ACHN (cell line): ENCODE measurements at regions not wholly inside any gene's neighbourhood (a gene's known extent, or its start where the extent isn't known, plus 50 kb on each side); places are given as distances from the start of the nearest gene placed in this dataset.
A peak's percentile ranks its signal among the peaks of the same experiment; 100 is the strongest.
"Not testable (repeated sequence)": the region's sequence is repeated elsewhere in the genome, so short reads cannot be mapped to it uniquely, and the experiment has no call there.

Experiments used
- DNase-seq: peaks from one replicate; pipeline ENCODE4 v3.0.0-alpha.2; 2015
- in situ Hi-C: cut with HindIII; loops from 2 replicates; pipeline ENCODE4 v1.10.0; 2017; ENCODE audit warnings: low sequenced_read_pairs, low pct_ligation_motif_present, low pct_unique_long_range_greater_than_20kb

DNA sequence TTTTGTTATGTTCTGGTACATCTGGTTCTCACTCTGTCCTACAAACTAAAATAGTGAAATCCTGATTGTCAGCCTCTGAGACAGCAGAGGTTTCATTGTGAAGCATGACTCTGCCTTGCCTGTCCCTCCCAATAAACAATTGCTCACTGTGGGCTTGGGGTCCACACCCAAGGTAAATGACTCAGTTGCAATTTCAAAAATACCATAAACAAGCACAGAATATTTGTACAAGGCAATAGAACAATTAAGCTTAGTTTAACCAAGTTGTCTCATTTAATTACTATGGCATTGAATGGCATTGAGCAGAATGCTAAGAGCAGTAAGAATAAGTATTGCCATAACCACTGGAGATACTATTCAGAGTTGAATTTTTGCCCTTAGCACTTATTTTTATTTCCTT is 353.6 kb downstream of the SPRY2 start:
- in situ Hi-C loops = no loop called here
- no peak for DNase-seq

DNA sequence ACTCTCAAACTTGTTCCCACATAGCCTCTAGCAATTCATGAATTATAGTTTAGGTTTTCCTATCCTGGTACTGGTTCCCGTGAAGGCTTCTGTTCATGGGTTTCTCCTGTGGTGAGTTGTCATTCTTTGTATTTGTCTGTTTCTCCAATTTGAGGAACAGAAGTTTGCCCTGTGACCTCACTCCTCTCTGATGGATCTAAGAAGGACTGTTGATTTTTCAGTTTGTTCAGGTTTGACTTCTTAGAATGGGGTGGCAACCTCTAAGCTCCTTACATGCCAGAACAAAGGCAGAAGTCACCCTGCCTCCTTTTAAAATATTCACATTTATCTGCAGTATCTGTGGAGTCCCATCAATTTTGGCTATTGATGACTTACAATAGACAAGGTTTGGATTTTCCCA is 354.0 kb downstream of the SPRY2 start:
- in situ Hi-C loops = no loop called here

DNA sequence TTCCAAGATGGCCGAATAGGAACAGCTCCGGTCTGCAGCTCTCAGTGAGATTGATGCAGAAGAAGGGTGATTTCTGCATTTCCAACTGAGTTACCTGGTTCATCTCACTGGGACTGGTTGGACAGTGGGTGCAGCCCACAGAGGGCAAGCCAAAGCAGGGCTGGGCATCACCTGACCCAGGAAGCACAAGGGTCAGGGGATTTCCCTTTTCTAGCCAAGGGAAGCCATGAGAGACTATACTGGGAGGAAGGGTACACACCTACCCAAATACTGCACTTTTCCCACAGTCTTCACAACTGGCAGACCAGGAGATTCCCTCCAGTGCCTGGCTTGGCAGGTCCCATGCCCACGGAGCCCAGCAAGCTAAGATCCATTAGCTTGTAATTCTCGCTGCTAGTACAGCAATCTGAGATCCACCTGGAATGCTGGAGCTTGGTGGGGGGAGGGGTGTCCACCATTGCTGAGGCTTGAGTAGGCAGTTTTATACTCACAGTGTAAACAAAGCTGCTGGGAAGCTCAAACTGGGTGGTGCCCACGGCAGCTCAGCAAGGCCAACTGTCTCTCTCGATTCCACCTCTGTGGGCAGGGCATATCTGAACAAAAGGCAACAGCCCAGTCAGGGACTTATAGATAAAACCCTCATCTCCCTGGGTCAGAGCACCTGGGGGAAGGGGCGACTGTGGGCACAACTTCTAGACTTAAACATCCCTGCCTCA is 365.8 kb downstream of the SPRY2 start:
- in situ Hi-C loops = not testable (repeated sequence)

More for the DNA sequence above, 354.0 kb downstream of the SPRY2 start:
- DNase-seq = no peak

DNA sequence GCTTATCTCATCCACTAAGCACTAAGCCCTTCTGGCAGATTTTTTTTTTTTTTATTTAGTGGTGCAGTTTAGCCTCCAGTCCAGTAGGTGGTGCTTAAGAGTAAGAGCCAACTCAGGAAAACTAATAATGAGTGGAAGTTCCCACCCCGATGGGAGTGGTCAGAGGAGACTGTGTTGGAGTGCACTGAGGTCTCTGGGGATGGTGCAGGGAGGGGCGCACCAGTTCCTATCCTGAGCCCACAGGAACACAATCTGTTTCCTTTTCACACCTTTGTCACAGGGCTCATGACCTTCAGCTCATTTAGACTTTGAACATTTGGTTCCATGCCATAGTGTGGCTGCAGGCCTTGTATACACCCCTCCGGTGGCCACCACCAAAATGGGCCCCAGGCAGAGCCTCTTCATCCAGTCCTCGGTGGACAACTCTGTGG is 367.4 kb downstream of the SPRY2 start:
- in situ Hi-C loops = no loop called here
- peak; percentile 19 for DNase-seq

More for the DNA sequence above, 365.8 kb downstream of the SPRY2 start:
- DNase-seq = not testable (repeated sequence)

DNA sequence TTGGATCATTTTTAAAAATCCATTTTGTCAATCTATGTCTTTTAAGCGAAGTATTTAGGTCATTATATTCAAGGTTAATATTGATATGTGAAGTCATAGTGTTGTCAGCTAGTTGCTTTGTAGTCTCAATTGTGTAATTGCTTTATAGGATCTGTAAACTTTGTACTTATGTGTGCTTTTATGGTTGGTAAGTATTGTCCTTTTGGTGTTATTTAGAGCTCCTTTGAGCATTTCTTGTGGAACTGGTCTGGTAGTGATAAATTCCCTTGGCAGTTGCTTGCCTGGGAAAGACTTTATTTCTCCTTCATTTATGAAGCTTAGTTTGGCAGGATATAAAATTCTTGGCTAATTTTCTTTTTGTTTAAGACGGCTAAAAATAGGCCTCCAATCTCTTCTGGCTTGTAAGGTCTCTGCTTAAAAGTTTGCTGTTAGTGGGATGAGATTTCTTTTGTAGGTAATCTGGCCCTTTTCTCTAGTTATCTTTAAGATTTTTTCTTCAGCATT is 368.8 kb downstream of the SPRY2 start:
- DNase-seq = no peak
- in situ Hi-C loops = no loop called here

DNA sequence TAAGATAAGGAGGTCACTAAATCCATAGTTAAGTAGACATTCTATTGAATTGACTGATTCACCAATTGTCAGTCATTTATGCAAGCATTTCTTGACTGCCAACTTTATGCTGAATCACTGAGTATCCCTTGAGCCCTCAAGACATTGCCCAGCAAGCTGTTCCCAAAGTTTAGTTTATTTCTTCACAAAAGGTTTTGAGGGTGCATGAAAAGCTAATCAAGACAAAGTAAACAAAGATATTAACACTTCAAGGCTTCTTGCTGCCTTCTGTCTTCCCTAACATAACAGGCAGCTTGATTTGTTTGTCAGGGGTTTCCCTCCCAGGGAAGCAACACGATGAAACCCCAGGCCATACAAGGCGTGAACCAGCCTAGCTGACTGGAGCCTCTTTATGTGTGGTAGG is 374.4 kb downstream of the SPRY2 start:
- in situ Hi-C loops = no loop called here
- no peak for DNase-seq

DNA sequence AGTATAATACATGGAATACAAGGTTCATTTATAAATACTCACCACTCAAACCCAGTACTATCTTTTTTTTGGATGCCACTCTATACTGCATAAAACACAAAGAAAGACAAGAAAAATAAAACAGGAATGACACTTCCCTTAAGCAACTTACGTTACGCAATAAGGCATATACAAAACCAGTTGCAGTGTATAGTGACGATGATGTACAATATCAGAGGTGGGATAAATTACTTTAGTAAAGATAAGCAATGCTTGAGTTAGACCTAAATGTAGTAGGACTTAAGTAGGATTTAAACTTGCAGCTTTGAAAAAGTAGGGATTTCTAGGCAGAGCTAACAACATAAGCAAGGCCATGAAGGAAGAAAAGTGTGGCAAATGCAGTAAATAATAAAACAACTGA is 374.9 kb downstream of the SPRY2 start:
- DNase-seq = no peak

DNA sequence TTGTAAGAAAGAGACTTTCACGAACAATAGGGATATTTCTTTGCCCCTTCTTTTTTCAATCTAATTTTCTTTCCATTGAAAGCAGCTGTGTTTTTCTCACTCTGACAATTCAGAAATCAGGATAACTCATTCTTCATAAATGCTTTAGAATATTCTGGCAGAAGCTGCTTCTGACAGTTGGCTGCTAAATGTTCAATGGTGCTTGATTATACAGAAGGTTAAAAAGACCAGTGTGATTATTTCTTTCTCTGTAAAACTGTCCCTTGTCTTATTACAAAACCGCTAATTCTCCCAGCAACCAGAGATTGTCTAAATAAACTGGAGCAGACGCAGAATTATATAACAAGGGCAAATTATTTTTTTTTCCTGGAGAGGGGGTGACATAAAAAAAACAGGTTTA is 394.4 kb downstream of the SPRY2 start:
- no peak for DNase-seq
- in situ Hi-C loops = no loop called here

More for the DNA sequence above, 374.9 kb downstream of the SPRY2 start:
- in situ Hi-C loops = no loop called here

DNA sequence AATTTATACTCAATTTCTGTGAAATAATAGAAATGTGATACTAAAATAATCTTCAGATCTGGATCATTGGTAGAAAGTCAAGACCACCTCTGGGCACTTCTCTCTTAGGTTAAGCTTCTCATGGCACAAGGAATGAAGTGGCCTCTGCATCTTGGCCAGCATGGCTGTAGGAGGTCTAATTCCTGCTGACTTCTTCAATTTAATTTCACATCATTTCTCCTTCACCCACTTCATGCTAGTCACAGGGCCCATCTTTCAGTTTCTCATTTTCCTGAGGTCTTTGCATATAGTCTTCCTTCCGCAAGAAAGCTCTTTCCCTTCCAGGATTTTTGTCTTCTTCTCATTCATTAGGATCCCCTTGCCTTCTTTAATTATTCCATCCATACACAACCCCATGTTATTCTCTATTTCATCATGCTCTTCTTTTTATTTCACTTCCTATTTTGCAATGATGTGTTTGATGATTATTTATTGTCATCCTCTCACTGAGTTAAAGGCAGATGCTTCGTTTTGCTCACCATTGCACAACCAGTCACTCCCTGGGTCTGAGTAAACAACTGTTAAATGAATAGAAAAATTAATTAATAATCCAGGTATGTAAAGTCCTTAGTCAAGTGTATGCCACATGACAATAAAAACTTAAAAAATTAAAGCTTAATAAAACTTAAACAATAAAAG is 397.4 kb downstream of the SPRY2 start:
- no peak for DNase-seq
- in situ Hi-C loops = no loop called here

DNA sequence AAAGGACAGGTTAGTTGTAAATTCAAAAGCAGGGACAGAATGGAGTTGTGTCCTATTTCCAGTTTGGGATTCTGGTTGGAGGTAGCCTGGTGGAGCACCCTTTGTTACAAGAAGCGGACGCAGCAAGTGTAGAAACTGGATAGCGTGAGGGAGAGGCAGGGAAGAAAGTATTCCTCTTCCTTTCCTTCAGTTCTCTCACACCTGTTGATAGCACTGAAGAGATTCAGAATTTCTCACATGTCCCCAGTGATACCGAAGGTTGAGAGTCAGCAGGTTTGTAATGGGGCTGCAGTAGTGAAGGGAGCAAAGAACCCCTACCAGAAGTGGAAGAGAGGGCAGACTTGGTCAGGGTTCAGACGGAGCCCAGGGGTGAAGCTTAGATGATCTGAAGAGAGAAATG is 399.2 kb downstream of the SPRY2 start:
- no peak for DNase-seq
- in situ Hi-C loops = no loop called here

DNA sequence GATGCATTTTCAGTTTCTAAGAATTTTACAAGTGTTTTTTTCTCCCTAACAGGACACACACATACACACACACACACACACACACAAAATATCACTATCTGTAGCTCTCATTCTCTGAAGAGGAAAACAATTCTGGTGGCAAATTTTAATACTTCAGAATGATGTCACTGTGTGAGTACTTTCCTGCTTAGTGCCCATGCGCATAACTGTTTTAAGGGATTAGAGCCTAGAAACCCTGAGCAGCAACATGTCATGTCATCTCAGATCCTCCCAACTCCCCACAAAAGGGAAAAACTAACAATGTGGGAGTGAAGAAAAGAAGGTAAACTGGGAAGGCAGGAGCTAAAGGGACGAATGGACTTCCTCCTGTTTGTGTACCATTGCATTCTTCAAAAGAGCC is 401.2 kb downstream of the SPRY2 start:
- in situ Hi-C loops = no loop called here
- DNase-seq = no peak

DNA sequence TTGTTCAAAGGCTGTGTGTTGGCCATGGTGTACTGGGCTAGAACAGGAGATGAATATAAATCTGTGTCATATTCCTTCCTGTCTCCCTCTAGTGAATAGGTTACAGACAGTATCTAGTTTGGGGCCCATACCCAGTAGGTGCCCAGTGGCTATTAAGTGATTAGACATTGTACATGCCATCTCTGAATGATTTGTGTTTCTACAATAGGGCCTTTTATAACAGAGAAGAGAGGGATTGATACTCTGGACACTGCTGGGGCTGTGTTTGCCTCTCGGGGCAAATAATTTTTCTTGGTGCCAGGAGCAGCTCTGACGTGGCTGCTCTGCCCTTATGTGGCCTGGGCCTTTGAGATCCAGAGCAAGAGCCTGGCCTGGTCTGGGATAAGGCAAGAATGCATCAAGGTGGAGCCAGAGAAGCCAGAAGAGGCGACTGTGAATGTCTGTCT is 403.1 kb downstream of the SPRY2 start:
- in situ Hi-C loops = no loop called here
- DNase-seq = peak; percentile 39

DNA sequence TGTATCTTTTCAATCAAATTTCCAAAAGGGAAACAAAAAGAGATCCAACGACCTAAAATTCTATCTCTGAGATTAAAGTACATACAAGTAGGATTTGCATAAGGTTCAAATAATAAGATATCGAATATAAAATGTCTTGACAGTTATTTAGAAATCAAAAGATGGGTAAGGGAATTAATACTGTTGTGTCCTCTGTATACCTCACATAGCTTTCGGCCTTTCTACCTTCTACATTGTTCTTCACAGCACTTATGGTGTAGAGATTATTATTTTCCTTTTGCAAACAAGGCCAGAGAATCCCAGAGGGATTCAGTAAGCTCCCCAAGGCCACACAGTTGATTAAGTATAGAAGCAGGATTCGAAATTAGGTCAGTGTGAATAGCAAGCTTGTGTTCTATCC is 403.6 kb downstream of the SPRY2 start:
- no peak for DNase-seq
- in situ Hi-C loops = no loop called here

DNA sequence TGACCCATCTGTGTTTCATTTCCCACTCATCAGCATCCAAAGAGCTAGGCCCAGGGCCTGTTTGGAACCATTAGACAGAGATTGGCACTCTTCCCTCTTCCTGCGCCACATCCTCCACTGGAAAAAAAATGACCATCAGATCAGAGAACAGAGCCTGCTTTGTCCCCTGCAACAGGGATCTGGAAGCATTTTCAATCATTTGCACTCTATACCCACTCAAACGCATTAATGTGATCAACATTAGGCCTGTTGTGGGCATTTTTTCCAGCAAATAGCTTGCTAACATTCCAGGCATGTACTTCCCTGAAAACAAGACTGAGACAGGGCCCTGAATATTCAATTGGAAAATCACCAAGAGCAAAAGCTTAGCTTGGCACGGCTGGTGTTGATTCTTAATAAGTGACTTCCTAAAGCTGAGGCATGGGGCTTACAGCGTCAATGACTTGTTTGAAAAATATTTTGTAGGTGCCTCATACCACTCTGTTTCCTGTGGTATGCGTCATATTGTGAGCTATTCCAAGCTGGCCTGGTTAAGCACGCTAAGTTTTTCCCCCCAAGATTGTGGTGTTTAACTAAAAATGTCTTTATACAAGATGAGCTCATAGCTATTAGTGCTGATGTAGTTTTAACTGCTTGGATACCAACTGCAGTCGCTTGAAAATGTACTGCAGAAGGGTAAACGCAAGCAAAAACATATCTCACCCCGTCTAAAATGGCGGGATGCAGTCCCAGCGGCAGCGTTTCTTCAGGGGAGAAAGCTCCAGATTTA is 404.4 kb downstream of the SPRY2 start:
- DNase-seq = peak; percentile 99
- in situ Hi-C loops = no loop called here

DNA sequence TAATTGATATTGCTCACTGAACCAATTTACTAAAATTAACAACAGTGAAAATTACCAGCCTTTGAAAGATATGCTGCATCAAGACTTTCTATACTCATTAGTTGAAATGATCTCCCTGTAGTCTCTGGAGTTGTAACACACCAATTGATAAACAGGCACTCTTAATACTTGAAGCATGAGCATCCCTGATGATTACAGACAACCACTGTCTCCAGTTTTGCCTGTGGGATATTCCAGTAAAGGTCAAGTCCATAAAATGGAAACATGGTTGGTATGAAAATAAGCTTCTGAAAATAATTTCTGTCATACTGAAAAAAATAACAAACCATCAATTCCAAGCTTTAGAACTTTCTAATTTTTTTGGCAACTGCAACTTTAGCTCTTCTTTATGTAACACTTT is 405.8 kb downstream of the SPRY2 start:
- no peak for DNase-seq
- in situ Hi-C loops = no loop called here

DNA sequence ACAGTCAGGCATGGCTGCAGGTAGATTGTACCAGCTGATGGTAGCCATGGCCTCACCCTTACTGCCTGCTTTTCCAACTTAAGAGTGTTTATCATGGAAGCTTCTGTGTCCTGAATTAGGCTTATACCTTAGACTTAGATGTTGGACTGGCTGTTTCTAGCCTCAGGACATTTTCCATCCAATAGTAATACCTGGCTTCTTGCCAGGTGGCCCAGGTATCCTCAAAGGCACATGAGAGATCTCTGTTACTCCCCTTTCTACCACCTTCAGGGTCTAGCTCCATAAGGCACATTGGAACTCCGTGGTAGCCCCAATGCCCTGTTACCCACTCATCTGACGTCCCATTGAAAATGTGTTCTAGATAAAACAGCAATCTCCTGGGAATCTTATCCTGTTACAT is 407.5 kb downstream of the SPRY2 start:
- in situ Hi-C loops = no loop called here

DNA sequence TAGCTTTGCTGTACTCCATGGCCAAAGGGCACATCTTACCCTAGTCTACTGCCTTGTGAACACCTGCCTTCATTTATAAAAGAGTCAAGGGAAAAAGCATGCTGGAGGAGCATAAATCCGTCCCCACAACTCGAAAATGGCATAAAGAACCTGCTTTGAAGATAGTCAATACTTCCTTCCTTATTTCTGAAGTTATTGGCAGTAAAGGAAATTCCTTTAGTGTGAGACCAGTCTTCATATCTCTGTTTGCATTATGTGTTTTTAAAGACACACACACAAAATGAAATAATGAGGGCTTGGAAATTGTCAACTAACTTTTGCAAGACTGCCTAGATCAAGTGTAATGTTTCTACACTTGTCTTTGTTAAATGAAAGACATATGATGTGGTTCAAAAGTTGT is 408.4 kb downstream of the SPRY2 start:
- in situ Hi-C loops = no loop called here
- no peak for DNase-seq

More for the DNA sequence above, 407.5 kb downstream of the SPRY2 start:
- DNase-seq = no peak

DNA sequence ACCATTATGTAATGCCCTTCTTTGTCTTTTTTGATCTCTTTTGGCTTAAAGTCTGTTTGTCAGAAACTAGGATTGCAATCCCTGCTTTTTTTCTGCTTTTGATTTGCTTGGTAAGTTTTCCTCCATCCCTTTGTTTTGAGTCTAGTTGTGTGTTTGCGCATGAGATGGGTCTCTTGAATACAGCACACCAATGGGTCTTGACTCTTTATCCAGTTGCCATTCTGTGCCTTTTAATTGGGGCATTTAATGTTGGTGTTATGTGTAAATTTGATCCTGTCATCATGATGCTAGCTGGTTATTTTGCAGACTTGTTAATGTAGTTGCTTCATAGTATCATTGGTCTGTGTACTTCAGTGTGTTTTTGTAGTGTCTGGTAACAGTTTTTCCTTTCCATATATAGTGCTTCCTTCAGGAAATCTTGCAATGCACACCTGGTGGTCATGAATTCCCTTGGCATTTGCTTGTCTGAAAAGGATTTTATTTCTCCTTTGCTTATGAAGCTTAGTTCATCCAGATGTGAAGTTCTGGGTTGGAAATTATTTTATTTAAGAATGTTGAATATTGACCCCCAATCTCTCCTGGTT is 416.9 kb downstream of the SPRY2 start:
- in situ Hi-C loops, DNase-seq: not testable (repeated sequence)

DNA sequence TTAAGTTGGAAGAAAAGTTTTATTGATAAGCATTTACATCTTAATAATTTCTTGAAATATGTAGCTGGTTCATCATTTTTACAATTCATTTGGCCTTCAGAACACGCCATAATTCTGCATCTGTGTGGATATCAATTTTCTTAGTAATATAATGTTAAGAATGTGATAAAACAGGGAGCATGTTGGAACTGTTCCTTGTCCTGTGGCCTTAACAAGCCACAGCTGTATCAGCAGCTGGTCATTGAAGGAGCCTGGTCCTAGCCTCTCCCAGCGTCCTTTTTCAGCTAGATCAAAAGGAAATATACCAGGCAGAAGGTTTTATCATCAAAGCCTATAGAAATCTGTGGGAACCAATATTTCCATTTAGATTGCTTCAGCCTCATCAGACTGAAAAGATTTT is 421.8 kb downstream of the SPRY2 start:
- in situ Hi-C loops = no loop called here
- DNase-seq = no peak
